Stimulated activated CD8-positive, alpha-beta memory T cell treated with anti-CD3 and anti-CD28 coated beads, Interleukin-7, amount 100 ng/mL, for 48 hours (primary cell): ENCODE measurements at regions not wholly inside any gene's neighbourhood (a gene's known extent, or its start where the extent isn't known, plus 50 kb on each side); places are given as distances from the start of the nearest gene placed in this dataset.

Source experiments
- DNase-seq, 2 donors: peaks; one replicate each; pipeline ENCODE4 v3.0.0-alpha.2; 2020; ENCODE audit warnings: low read depth in 1 of 2; ENCODE audit errors: extremely low read depth in 1 of 2

DNA sequence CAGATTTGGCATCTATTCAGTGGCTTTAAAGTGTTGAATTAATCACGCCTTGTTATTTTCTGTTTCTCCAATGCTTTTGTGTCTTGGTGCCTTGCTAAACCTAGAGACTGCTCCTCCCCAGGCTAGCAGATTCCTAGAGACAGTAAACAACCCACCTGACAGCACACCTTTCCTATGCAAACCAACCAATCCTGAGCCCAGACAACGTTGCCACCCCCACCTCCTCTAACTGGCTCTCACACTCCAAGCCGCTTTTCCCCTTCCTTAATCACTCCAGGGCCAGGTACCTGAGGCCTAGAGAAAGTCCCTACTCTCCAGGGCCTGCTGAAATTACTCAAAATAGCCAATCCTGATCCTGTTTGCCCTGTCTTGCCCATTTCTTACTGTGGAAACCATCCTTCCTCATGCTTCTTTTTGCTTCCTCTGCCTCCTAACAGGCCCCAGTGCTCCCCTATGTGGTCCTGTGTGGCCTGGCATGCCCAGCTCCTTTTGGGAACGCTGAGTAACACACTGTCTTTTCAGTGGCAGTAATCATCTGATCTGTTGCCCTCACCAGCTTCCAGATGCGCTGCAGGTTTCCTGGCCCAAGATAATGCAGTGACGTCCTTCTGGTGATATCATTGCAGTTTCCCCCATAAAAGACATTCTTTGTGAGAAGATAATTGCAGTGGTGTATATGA lies 53.4 kb downstream of the GAS1 start:
- no peak for DNase-seq

DNA sequence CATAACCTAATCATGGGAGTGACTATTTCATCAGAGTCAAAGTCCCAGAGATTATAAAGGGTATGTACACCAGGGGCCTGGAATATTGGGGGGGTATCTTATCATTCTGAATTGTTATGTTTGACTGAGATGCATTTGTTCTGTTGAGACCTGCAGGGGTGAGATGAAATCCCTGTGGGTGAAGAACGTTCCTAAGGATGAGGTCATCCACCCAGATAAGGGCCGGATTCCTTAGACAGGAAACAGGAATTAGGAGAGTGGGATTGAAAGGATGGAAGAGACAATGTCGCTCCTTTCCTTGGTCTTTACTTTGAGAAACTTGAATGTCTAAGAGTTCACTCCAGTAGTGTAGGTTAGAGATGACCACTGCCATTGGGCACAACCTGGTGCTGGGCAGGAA lies 54.7 kb downstream of the GAS1 start:
- DNase-seq: no peak

- DNase-seq: no peak
Measured at GRCh38 chr9:86891886-86892437, 55.3 kb downstream of the GAS1 start.

GRCh38 chr9:86891091-86891490 lies 56.2 kb downstream of the GAS1 start:
- DNase-seq: no peak

GRCh38 chr9:86885232-86885631 lies 62.1 kb downstream of the GAS1 start:
- DNase-seq: no peak

DNA sequence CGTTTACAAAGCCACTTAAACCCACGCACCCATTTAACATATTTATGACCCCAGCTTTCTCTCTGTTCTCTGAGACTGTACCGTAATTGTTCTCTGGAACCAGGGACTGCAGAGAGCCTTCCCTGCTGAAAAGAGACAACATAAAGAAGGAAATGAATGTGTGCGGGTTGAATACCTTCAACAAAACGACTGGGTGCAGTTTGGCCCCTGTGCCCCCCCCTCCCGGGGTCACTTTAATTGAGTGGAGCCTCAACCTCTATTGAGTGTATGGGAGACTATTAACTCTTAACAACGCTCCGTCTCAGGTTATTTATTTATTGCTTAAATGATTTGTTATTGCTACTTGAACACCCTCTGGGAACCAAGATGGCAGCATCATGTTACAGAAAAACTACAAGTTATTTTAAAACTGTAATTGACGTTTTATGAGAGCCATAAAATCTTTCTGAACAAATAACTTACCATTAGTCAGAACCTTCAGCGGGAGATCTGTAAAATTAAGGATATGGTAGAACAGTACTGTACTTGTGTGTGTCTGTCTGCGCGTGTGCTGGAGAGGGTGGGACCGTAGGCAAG lies 70.6 kb downstream of the GAS1 start:
- no peak for DNase-seq

DNA sequence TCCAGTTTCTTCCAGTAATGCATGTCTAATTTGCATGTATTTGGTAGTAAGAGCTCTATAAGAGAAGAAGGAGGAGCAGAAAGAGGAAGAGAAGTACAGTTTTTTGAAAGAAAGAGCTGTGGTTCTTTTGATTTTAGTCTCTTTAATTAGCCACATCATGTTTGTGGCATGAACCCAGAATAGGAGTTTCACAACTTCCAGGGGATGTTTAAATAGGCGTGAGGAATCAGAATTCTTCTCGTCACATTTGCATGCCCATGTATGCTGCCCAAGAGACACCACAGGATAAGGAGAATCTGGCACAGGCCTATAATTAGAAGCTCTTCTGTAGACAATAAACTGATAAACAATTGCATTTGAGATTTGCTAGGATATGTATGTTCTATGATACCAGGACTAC lies 78.7 kb downstream of the GAS1 start:
- DNase-seq: no peak

DNA sequence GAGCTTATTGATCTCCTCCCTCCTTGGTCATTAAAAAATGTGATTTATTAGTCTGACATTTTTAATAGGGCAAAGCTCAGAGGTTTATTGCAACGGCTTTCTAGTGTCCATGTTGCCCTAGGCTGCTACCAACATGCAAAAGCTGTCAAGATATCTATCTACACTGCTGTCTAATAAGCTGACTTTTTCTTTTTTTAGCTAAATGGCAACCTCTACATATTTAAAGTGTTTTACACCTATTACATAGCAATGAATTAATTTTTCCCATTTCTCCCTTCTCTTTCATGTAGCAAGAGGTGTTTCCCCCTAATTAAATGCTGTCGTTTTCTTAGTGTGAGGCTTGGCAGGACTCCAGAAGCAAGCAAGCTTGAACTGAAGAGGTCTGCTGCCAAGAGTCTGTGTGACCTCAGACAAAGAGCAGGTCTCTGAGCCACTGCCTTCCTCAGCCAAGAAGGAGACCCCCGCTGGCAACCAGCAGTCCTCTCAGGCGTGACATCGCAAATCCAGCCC lies 79.4 kb downstream of the GAS1 start:
- DNase-seq: no peak

DNA sequence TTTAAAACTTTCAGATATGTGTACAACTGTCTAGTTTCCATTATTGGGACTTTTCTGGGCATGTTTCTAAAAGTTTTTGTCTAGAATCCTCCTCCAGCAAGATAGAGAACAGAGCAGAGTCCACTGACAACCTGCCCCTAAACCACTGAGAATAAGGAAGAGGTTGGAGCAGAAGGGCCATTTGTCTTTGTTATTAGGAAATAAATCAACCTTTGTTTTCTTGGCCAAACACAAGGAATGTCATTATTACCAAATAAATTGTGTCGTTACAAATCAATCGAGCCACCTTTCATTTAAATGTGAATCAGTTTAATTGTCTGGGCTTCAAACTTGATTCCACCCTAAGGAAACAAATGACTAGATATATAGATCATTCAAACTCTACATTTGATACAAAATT lies 81.4 kb downstream of the GAS1 start:
- no peak for DNase-seq

DNA sequence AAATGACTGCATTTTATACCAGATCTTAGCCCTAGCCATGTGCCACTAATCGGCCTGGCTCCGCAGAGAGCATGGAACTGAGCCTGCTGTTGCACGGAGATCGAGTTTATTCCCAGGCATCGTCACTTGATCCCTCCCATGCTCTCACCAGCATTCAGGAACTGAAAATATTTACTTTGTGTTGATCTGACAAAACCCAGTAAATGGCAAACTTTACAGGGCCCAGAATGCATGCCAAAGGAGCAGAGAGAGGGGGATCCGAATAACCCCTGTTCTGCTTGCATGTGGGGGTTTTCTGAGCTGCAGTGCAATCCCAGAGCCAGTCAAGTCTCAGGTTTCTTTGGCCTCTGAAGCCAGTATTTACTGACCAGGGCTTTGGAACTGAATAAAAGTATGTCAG lies 87.3 kb downstream of the GAS1 start:
- DNase-seq: no peak

- DNase-seq: no peak
Measured at GRCh38 chr9:86859056-86859455, 88.2 kb downstream of the GAS1 start.

DNA sequence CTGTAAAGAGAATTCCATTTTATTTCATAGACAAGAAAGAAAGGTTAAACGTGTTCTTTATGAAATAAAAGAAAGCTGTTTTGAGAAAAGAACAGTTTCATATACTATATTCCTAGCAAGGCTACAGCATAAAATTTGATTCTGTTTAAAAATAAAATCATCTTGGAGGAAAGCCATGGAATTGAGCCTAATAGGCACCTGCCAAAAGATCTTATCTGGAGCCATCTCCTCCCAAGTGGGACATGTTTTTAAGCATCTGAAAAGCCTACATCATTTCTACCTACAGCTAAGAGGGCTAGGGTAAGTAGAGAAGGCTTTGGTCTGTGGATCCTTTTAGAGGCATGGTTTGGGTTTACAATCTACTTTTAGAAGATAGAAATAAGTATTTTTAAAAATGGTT lies 89.3 kb downstream of the GAS1 start:
- no peak for DNase-seq

DNA sequence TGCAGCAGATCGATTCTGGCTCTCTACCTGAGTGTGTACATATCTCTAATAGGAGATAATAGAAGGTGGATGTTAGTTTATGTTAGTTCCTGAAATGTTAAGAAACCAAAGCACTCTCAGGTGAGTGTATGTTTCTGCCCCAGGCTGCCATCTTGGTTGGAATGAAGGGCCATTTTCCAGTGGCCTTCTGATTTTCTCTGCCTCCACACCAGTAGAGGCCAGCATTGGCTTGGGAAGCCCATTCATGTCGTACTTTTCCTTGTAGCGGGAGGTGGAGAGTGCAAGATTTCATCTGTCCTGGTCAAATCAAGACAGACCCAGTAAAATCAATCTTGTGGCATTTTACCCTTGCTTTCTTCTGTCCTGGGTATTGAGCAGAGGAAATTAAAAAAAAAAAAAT lies 91.0 kb downstream of the GAS1 start:
- no peak for DNase-seq

- DNase-seq: no peak
Measured at GRCh38 chr9:86854898-86855523, 92.3 kb downstream of the GAS1 start.

DNA sequence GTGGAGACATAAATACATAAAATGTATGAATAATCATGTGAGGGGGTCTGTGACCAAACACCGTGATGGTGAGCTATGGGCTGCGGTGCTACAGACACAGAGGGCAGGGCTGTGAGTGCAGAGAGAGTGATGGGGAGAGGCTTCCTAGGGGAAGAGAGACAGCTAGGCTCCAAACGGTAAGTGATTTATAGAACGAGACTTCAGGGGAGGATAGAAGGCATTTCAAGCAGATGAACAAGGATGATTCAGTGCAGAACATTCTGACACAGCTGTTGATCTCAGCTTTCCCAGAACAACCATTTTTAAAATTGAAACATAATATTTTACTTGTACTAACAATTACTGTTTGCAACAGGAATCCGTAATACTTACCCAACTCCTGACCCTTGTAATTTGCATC lies 100.7 kb downstream of the GAS1 start:
- no peak for DNase-seq

GRCh38 chr9:86843206-86843605 lies 104.1 kb downstream of the GAS1 start:
- no peak for DNase-seq

- DNase-seq: no peak
Measured at GRCh38 chr9:86842573-86842972, 104.7 kb downstream of the GAS1 start.

GRCh38 chr9:86839522-86839921 lies 107.8 kb downstream of the GAS1 start:
- no peak for DNase-seq

DNA sequence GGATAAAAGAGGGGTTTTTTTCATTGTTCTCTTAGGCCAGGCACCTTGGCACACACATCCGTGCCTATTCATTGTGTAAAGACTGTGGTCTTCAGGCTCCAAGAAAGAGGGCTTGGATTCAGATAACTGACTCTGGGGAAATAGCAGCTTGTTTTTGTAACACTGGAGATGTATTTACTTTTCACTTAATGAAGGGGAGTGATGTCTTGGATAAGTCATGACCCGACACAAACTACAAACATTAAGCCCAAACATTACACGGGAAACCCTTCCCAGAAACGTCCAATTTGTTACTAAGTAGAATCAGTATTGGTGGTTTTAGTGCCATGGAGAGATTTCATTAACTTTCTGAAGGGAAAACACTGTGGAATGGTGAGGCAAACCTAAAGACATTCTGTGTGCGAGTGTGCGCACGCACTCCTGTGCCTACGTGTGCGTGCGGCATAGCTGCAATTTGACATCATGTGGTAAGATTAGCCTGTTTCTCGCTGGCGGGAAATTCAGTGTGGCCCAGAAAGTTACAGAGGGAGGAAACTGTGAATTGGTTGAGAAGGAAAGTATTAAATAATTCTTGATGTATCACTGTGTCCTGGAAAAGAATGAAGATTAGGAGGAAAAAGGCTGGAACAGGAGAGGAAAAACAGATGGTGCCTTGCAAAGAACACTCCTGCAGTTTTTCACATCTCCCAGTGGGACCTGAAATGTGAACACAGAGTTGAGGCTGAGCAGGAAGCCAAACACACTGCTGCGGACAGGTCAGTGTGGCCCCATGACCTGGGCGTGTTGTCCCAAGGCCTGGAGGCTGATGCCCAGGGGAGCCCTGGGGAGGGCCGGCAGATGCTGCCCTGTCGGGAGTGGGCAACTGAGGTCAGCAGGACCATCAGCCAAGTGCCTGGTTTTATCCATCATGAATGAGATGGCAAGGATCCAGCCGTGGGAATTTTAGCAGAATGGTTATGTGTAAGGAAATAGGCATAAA lies 108.5 kb downstream of the GAS1 start:
- no peak for DNase-seq

DNA sequence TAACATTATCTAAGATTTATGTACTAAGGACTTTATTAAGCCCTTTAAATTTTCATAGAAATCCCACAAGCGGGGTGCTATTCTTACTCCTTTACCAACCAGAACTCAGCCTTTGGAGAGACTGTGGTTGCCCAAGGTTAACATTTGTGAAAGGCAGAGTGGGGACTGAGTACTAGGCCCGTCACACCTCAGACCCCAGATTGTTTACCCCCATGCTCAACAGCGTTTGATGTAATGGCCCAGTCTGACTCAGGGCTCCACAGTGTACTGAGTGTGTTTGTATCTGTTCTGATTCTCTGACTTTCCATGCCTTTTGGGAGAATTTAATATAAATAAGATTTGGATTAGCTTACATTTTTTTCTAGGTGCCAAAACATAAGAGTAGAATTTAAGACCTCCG lies 110.0 kb downstream of the GAS1 start:
- no peak for DNase-seq

GRCh38 chr9:86836797-86837196 lies 110.5 kb downstream of the GAS1 start:
- DNase-seq: no peak
